ENCODE measurements at regions not wholly inside any gene's neighbourhood (a gene's known extent, or its start where the extent isn't known, plus 50 kb on each side); places are given as distances from the start of the nearest gene placed in this dataset.
"Not testable (repeated sequence)": the region's sequence is repeated elsewhere in the genome, so short reads cannot be mapped to it uniquely, and the experiment has no call there.

DNA sequence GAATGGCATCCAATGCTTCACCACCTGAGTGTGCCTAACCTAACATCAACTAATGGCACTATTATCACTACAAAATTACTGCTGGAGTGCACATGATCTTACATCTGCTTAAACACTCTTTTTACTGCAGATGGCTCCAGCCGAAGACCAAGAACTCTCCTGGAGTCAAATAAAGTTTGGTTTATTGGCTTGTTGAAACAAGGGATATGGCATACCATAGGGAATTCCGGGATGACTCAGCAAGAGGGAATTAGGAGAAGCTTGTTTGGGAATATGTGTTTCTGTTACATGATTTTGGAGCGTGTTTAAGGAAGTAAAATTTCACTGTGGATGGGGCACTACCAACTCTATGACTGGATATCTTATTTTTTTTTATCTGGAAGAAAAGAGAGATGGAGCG lies 872.6 kb downstream of the DTWD2 start:
- H3K9me3 Mint-ChIP-seq: peaks cover 17% of the 10 kb centered on the region; the same call in 1 of the 2 replicates
- no peak for DNase-seq
- H3K4me1 Mint-ChIP-seq (ENCODE audit: low read depth): no peaks in the 10 kb centered on the region
- no peak overlapping the region for H3K4me3 Mint-ChIP-seq
- TF ChIP-seq, protein P1, sequence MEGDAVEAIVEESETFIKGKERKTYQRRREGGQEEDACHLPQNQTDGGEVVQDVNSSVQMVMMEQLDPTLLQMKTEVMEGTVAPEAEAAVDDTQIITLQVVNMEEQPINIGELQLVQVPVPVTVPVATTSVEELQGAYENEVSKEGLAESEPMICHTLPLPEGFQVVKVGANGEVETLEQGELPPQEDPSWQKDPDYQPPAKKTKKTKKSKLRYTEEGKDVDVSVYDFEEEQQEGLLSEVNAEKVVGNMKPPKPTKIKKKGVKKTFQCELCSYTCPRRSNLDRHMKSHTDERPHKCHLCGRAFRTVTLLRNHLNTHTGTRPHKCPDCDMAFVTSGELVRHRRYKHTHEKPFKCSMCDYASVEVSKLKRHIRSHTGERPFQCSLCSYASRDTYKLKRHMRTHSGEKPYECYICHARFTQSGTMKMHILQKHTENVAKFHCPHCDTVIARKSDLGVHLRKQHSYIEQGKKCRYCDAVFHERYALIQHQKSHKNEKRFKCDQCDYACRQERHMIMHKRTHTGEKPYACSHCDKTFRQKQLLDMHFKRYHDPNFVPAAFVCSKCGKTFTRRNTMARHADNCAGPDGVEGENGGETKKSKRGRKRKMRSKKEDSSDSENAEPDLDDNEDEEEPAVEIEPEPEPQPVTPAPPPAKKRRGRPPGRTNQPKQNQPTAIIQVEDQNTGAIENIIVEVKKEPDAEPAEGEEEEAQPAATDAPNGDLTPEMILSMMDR (IDR thresholded peaks at IDR 0.05): no peak
- no peaks in the 10 kb centered on the region for H3K36me3 Mint-ChIP-seq (ENCODE audit: low read depth)
- no peaks in the 10 kb centered on the region for H3K27me3 Mint-ChIP-seq (ENCODE audit: insufficient read depth)
- H3K27ac Mint-ChIP-seq: no peak overlapping the region

DNA sequence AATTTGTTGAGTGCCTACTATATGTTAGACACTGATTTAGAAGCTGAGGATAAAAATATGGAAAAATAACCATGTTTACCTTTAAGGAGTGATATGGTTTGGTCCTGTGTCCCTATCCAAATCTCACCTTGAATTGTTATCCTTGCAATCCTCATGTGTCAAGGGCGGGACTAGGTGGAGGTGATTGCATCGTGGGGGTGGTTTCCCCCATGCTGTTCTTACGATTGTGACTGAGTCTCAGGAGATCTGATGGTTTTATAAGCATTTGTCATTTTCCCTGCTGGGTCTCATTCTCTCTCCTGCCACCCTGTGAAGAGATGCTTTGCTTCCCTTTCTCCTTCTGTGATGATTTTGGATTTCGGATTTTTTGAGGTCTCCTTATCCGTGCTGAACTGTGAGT lies 876.4 kb downstream of the DTWD2 start:
- TF ChIP-seq, protein P1 (IDR thresholded peaks at IDR 0.05): no peak
- Mint-ChIP-seq H3K4me3 (no peak overlapping the region), H3K9me3 (peaks cover 10% of the 10 kb centered on the region; the same call in 1 of the 2 replicates), H3K27me3 (ENCODE audit: insufficient read depth) (no peaks in the 10 kb centered on the region), H3K4me1 (ENCODE audit: low read depth) (no peaks in the 10 kb centered on the region), H3K36me3 (ENCODE audit: low read depth) (no peaks in the 10 kb centered on the region), H3K27ac (no peak overlapping the region)
- no peak for DNase-seq

DNA sequence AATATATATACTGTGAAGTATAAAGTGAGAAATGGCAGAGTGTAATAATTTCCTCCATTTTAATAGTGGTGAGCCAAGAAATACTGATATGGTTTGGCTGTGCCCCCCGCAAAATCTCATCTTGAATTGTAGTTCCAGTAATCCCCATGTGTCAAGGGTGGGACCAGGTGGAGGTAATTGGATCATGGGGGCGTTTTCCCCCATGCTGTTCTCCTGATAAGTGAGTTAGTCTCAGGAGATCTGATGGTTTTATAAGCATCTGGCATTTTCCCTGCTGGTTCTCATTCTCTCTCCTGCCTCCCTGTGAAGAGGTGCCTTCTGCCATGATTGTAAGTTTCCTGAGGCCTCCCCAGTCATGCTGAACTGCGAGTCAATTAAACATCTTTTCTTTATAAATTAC lies 881.1 kb downstream of the DTWD2 start:
- not testable (repeated sequence) for H3K36me3 Mint-ChIP-seq (ENCODE audit: low read depth); H3K4me1 Mint-ChIP-seq (ENCODE audit: low read depth); H3K27me3 Mint-ChIP-seq (ENCODE audit: insufficient read depth); H3K27ac Mint-ChIP-seq; DNase-seq; H3K4me3 Mint-ChIP-seq
- H3K9me3 Mint-ChIP-seq: peaks cover 14% of the 10 kb centered on the region; the same call in 1 of the 2 replicates

DNA sequence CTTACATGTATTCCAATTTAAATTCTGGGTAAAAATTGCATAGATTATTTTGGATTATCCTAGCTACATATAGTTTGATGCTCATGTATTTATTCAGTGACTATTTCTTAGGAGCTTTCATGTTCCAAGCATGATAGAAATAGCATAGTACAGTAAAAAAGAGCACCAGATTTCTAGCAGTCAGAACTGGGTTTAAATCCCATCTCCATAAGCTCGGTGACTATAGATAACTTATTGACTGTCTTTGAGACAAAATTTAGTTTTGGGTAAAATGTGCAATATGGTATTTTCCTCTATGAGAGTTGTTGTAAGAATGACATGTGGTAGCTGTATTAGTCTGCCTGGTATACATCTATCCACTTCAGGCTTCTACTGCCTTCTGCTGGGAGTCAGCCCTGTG lies 889.6 kb downstream of the DTWD2 start:
- H3K27ac Mint-ChIP-seq: no peak overlapping the region
- TF ChIP-seq, protein P1 (IDR thresholded peaks at IDR 0.05): no peak
- no peak for DNase-seq
- H3K36me3 Mint-ChIP-seq (ENCODE audit: low read depth): no peaks in the 10 kb centered on the region
- H3K4me3 Mint-ChIP-seq: no peak overlapping the region
- no peaks in the 10 kb centered on the region for H3K27me3 Mint-ChIP-seq (ENCODE audit: insufficient read depth)
- no peaks in the 10 kb centered on the region for H3K4me1 Mint-ChIP-seq (ENCODE audit: low read depth)
- peaks cover 4% of the 10 kb centered on the region; the same call in 1 of the 2 replicates for H3K9me3 Mint-ChIP-seq

DNA sequence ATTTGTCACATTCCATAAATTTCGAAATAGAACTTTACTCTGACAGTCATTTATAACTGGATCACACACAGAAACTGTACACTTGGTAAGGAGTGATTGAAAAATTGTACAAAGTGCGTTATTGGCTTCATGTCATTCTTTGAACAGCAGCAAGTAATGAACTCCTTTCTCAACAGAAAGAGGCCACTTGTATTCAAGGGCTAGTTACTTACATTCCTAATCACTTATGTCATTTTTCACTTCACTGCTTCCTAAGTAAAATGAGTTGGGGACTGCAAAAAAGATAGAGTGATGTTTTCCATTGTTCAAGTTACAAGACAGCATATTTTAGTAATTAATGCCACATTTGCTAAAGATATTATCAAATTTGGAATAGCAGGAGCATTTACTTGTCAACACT lies 893.2 kb downstream of the DTWD2 start:
- DNase-seq: no peak

DNA sequence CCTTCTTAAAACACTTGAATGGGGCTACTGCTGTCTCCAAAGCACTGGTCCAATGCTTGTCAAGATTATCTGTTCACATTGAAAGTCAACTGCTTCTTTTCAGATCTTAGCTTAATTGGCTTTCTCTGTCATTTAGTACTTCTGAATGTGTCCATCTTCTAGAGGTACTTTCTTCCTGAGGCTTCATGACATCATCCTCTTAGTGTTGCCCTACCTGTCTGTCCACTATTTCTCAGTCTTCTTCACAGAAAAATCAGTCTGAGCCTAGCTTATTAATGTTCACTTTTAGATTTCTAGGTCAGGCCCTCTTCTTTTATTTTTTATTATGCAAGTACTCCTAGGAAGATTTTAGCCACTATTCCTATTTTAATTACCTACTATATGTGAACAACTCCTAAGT lies 899.9 kb downstream of the DTWD2 start:
- Mint-ChIP-seq H3K36me3 (ENCODE audit: low read depth) (no peaks in the 10 kb centered on the region), H3K4me1 (ENCODE audit: low read depth) (no peaks in the 10 kb centered on the region), H3K27ac (no peak overlapping the region), H3K27me3 (ENCODE audit: insufficient read depth) (no peaks in the 10 kb centered on the region), H3K4me3 (no peak overlapping the region), H3K9me3 (peaks cover 16% of the 10 kb centered on the region)
- TF ChIP-seq, protein P1 (IDR thresholded peaks at IDR 0.05): no peak
- no peak for DNase-seq

More for the DNA sequence above, 893.2 kb downstream of the DTWD2 start:
- peaks cover 4% of the 10 kb centered on the region; the same call in 1 of the 2 replicates for H3K9me3 Mint-ChIP-seq
- H3K4me3 Mint-ChIP-seq: no peak overlapping the region
- no peaks in the 10 kb centered on the region for H3K4me1 Mint-ChIP-seq (ENCODE audit: low read depth)
- TF ChIP-seq, protein P1 (IDR thresholded peaks at IDR 0.05): no peak
- H3K27me3 Mint-ChIP-seq (ENCODE audit: insufficient read depth): no peaks in the 10 kb centered on the region
- no peaks in the 10 kb centered on the region for H3K36me3 Mint-ChIP-seq (ENCODE audit: low read depth)
- H3K27ac Mint-ChIP-seq: no peak overlapping the region

All from HFFc6 (cell line).